ENCODE measurements at regions not wholly inside any gene's neighbourhood (a gene's known extent, or its start where the extent isn't known, plus 50 kb on each side); places are given as distances from the start of the nearest gene placed in this dataset.
"Not testable (repeated sequence)": the region's sequence is repeated elsewhere in the genome, so short reads cannot be mapped to it uniquely, and the experiment has no call there.

DNA sequence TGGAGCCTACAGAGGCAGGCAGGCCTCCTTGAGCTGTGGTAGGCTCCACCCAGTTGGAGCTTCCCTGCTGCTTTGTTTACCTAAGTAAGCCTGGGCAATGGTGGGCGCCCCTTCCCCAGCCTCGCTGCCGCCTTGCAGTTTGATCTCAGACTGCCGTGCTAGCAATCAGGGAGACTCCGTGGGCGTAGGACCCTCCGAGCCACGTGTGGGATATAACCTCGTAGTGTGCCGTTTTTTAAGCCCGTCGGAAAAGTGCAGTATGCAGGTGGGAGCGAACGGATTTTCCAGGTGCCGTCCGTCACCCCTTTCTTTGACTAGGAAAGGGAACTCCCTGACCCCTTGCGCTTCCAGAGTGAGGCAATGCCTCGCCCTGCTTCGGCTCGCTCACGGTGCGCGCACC, 176.9 kb downstream of the TTC6 start:
- TF ChIP-seq EZH2 (IDR thresholded peaks at IDR 0.05; ENCODE audit: borderline replicate concordance, insufficient read depth, low read length, poor library complexity, severe bottlenecking); TAF1 (IDR thresholded peaks at IDR 0.05; ENCODE audit: low read depth); EP300 (conservative IDR thresholded peaks at IDR 0.05; ENCODE audit: poor library complexity, severe bottlenecking); CTCF (IDR thresholded peaks at IDR 0.05; ENCODE audit: poor library complexity, severe bottlenecking); MXI1 (conservative IDR thresholded peaks at IDR 0.05; ENCODE audit: poor library complexity, severe bottlenecking): not testable (repeated sequence)

All from neural cell (in vitro differentiated cells).